GM18868 (cell line): ENCODE measurements at regions not wholly inside any gene's neighbourhood (a gene's known extent, or its start where the extent isn't known, plus 50 kb on each side); places are given as distances from the start of the nearest gene placed in this dataset.
A peak's percentile ranks its signal among the peaks of the same experiment; 100 is the strongest.
"Not testable (repeated sequence)": the region's sequence is repeated elsewhere in the genome, so short reads cannot be mapped to it uniquely, and the experiment has no call there.

ENCODE experiments used
- ATAC-seq: cut with Tn5 transposase; IDR thresholded peaks from one replicate; pipeline ENCODE4 v1.9.1; 2021; ENCODE audit warnings: mild to moderate bottlenecking, moderate library complexity; ENCODE audit not compliant: unreplicated experiment

GRCh38 chr1:222077206-222077605, 335.3 kb upstream of the DUSP10 start:
- no peak for ATAC-seq

GRCh38 chr1:222074317-222074716, 332.4 kb upstream of the DUSP10 start:
- ATAC-seq, result no peak

DNA sequence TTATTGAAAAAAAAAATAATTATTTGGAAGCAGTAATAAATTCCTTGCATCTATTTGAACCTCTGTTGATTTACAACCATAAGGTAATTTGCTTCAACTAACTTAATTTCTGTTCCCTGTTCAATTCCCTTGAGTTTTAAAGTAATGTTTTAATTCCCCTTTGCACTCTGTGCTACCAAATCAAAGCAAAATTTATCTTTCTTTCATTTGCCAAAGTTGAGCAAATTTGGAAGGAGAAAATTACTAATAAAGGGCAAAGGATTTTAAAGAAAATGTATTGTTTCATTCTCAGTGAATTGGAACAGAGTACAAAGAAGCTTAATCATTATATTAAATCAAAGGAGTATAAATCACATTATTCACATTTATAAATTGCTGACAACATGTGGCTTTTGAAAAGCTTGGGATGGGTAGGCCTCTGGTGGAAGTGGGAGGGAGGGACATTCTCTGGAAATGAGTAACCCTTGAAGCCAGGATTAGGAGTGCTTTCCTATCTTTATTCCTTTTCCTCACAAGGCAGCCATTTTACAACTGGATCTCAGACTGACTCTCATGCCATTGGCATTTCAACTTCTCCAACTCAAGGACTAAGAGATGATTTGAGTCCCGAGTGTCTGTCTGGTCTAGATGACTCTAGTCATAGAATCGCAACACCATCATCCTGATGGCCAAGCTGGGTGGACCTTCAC, 331.6 kb upstream of the DUSP10 start:
- no peak for ATAC-seq

DNA sequence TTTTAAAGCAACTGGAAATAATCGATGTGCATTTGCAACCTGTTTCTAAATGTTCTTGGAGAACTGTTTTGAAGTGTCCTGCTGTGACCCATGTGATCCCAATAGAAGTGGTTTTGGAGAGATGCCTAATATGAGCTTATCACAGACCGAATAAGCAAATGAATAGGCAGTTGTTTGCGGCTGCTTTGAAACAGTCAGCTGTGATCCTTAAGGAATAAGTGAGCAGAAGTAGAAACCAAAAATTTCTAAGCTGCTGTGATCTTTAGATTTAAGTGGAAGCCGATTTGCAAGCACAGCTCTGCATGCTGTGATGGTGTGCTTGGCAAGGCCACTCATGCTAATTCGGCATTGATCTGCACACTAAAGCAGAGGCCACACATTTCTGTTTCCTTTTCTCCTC, 329.5 kb upstream of the DUSP10 start:
- ATAC-seq, result no peak

DNA sequence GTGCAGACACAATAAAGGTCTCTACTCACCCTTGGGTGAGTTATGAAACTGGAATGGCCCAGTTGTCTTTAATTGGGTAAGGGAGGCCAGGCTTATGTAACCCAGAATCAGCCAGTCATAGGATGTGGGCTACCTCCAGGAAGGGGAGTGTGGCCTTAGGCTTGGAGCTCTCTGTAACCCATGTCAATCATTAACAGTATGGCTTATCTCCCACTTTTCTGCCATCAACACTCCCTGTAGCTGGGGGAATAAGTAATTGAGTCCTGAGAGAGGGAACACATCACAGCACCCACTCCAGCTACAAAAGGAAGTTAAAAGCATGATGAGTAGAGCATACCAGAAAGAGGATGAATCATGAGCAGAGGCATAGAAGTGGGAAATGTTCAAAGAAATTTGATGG, 327.0 kb upstream of the DUSP10 start:
- ATAC-seq, result no peak

- no peak for ATAC-seq
These were observed 326.2 kb upstream of the DUSP10 start for GRCh38 chr1:222068101-222068500.

- no peak for ATAC-seq
These were observed 324.6 kb upstream of the DUSP10 start for GRCh38 chr1:222066539-222066938.

DNA sequence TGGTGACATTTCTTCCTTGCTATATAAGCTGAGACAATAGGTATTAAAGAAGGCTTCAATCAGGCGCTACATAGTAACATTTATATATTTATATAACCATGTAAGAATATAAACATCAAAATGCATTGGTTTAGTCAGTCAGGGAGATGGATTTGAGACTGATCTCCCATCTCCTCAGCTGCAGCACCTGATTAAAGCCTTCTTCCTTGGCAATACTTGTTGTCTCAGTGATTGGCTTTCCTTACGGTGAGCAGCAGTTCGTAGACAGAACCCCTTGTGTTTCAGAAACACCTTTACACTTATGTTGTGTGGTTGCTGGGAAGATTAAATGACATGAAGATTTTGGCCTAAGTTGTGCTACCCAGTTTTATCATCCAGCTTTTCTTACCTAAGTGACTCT, 323.3 kb upstream of the DUSP10 start:
- no peak for ATAC-seq

- no peak for ATAC-seq
These were observed 322.7 kb upstream of the DUSP10 start for GRCh38 chr1:222064388-222065211.

GRCh38 chr1:222062640-222063039, 320.8 kb upstream of the DUSP10 start:
- ATAC-seq, result no peak

- ATAC-seq, result no peak
These were observed 319.9 kb upstream of the DUSP10 start for GRCh38 chr1:222061711-222062359.

DNA sequence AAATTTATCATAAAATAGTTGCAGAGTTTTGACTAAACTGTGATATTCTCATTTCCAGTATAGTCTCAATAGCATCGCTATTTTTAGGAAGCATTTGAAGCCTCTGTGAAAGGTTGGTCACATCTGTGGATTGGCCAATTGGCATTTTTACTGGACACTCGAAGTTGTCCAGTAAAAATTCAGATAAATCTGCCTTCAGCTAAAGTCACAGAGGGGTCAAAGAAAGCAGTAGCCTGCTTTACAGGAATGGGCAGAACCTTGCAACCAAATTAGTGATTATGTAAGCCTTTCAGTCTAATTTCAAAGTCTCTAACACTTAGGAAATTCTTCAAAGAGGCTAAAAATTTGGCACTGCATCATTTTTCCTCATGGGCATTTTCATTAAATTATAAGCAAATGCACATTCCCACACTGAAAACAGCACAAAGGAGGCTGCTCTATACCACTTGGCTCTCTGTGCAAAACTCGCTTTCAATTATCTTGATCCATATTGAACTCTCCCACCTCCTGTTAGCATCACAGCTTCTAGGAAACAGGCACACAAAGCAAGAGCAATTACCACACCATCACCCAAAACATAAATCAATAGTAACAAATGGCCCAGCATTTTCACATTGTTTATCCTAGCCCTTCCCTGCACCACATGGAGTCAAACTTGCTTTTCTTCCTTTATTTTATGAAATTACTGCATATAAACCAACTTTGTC, 318.5 kb upstream of the DUSP10 start:
- ATAC-seq, result no peak

- no peak for ATAC-seq
These were observed 316.4 kb upstream of the DUSP10 start for GRCh38 chr1:222058249-222058648.

- peak; percentile 45 for ATAC-seq
These were observed 315.3 kb upstream of the DUSP10 start for GRCh38 chr1:222057162-222057561.

DNA sequence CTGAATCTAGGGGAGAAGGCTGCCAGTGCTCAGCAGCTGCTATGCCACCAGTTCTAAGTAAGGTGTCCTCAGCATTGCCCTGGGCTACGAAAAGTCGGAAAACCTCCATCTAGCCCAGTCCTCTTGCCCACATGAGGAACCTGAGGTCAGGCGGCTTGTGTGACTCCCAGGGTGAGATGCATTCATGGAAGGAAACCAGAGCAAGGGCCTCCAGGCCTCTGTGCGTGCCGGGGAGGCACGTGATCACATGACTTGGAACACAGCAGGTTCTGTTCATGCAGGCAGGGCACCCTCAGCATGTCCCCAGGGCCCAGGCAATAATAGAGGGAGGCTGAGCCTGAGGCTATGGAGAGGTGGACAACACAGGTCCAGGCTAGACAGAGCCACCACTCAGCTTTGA, 312.5 kb upstream of the DUSP10 start:
- ATAC-seq, result no peak

GRCh38 chr1:222053790-222054294, 312.0 kb upstream of the DUSP10 start:
- ATAC-seq, result no peak

DNA sequence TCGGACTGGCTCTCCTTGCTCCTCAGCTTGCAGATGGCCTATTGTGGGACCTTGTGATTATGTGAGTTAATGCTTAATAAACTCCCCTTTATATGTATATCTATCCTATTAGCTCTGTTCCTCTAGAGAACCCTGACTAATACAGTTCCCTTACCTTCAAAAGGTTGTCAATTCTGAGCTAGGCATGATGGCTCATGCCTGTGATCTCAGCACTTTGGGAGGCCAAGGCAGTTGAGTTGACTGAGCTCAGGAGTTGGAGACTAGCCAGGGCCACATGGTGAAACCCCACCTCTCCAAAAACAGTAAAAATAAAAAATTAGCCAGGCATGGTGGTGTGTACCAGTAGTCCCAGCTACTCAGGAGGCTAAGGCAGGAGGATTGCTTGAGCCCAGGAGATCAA, 309.4 kb upstream of the DUSP10 start:
- ATAC-seq, result peak; percentile 53

GRCh38 chr1:222049661-222050060, 307.8 kb upstream of the DUSP10 start:
- not testable (repeated sequence) for ATAC-seq

- no peak for ATAC-seq
These were observed 307.3 kb upstream of the DUSP10 start for GRCh38 chr1:222049176-222049575.

- ATAC-seq, result peak; percentile 82
These were observed 306.3 kb upstream of the DUSP10 start for GRCh38 chr1:222048094-222048595.

- ATAC-seq, result no peak
These were observed 305.5 kb upstream of the DUSP10 start for GRCh38 chr1:222047366-222047765.
